ENCODE measurements at regions not wholly inside any gene's neighbourhood (a gene's known extent, or its start where the extent isn't known, plus 50 kb on each side); places are given as distances from the start of the nearest gene placed in this dataset.

DNA sequence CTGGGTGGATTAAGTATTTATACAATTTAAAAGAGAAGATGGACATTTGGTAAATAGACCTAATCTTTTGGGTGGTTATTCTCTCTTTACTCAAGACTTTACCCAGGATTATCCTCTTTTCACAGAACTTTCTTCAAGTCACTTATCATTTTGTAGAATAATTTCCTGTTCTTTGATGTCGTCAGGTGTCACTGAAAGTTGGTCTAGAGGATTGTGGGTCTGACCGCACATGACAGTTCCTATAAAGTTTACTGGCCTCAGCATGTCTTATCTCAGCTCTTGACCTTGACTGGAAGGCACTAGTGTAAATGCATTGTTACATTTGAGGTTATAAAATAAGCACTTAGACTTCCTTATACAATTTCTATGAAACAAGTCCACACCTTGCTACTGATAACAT, 139.9 kb upstream of the SLC4A4 start:
- no peak for DNase-seq
- Histone ChIP-seq H3K27ac (no peak overlapping the region), H3K9me3 (ENCODE audit: low read depth) (no peaks in the 10 kb centered on the region), H3K4me1 (ENCODE audit: insufficient read depth) (peaks cover 31% of the 10 kb centered on the region), H3K36me3 (ENCODE audit: low read depth) (no peaks in the 10 kb centered on the region), H3K4me2 (ENCODE audit: unreplicated experiment) (no peak overlapping the region), H2AFZ (no peak overlapping the region), H3K79me2 (ENCODE audit: insufficient read depth) (peaks cover 36% of the 10 kb centered on the region), H4K20me1 (ENCODE audit: insufficient read depth) (no peaks in the 10 kb centered on the region), H3K9ac (no peak overlapping the region), H3K27me3 (replicated peaks; ENCODE audit: insufficient read depth) (no peaks in the 10 kb centered on the region), H3K4me3 (no peak overlapping the region), H3F3A (ENCODE audit: insufficient read depth) (peaks cover 14% of the 10 kb centered on the region), H3K9me2 (ENCODE audit: insufficient read depth) (no peaks in the 10 kb centered on the region)
- no peak for TF ChIP-seq EZH2 (IDR thresholded peaks at IDR 0.05; ENCODE audit: insufficient read depth, poor library complexity, severe bottlenecking)
- no peak for TF ChIP-seq EZH2phosphoT487 (IDR thresholded peaks at IDR 0.05; ENCODE audit: insufficient read depth, low read depth)
- in situ Hi-C loops (cut with MboI) = no loop called here
- WGBS, 2 experiments (ENCODE audit: low coverage in 1 of 2, low lambda C conversion rate in 2 of 2, missing lambda C conversion rate in 2 of 2) = 97 to 100% methylated on average over 2 of the region's 2 CpGs

DNA sequence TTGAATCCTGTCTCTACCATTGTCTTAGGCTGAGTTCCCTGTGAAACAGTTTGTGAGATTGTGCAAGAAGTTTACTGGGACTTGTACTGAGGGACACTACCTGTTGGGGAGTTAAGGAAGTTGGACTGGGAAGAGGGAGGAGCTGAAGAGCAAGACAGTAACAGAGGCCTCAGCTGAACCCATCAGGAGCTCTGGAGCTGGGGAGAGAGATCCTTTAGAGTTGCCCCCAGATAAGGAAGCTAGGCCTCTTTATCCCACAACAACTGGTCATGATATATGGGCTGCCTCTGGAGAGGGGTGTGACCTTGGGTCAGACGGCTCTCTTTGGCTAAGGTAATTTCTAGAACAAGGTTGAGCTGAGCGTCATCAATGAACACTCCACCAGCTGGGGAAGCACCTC, 137.8 kb upstream of the SLC4A4 start:
- Histone ChIP-seq H3K9me3 (ENCODE audit: low read depth) (no peaks in the 10 kb centered on the region), H3K27ac (no peak overlapping the region), H3K4me3 (no peak overlapping the region), H4K20me1 (ENCODE audit: insufficient read depth) (no peaks in the 10 kb centered on the region), H3K4me1 (ENCODE audit: insufficient read depth) (peaks cover 29% of the 10 kb centered on the region), H3F3A (ENCODE audit: insufficient read depth) (peaks cover 5% of the 10 kb centered on the region; the same call in 1 of the 2 replicates), H3K9ac (no peak overlapping the region), H3K36me3 (ENCODE audit: low read depth) (no peaks in the 10 kb centered on the region), H3K4me2 (ENCODE audit: unreplicated experiment) (no peak overlapping the region), H3K79me2 (ENCODE audit: insufficient read depth) (peaks cover 33% of the 10 kb centered on the region; the same call in 1 of the 2 replicates), H3K27me3 (replicated peaks; ENCODE audit: insufficient read depth) (no peaks in the 10 kb centered on the region), H3K9me2 (ENCODE audit: insufficient read depth) (no peaks in the 10 kb centered on the region), H2AFZ (no peak overlapping the region)
- TF ChIP-seq EZH2phosphoT487 (IDR thresholded peaks at IDR 0.05; ENCODE audit: insufficient read depth, low read depth) (no peak), EZH2 (IDR thresholded peaks at IDR 0.05; ENCODE audit: insufficient read depth, poor library complexity, severe bottlenecking) (no peak)
- 71 to 83% methylated on average over 2 of the region's 2 CpGs for WGBS, 2 experiments (ENCODE audit: low coverage in 1 of 2, low lambda C conversion rate in 2 of 2, missing lambda C conversion rate in 2 of 2)
- in situ Hi-C loops (cut with MboI) = no loop called here
- no peak for DNase-seq

DNA sequence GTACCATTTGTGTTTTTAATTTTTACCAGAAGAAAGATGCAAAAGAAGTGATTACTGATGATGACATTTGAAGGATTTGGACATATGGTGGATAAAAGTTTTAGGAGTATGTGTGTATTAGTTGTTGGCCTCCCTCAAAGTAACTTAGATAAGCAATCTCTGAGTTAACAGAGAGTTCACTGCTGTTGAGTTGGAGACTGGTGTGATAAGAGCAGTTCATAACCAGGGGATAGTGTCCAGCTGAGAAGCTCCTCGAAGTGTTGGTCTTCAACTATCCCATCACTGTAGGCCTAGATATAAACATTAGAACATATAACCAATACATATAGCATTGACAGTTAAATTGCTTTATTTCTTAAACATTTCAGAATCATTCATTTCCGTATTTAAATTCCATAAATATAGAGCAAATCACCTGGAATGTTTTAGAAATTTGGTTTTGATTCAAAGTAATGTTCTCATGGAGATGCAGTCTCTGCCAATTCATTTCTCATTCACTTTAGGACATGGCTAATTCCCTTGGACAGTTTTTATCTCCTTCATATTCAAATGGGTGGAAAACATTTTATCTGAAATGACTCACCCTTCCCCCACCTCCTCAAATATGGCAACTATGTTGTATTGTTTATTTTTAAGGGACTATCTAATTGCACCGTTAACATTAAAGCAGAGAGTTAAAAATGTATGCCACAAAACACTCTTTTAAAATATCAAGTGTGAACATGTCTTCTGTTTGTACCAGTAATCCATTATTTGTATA, 136.8 kb upstream of the SLC4A4 start:
- H4K20me1 ChIP-seq (ENCODE audit: insufficient read depth) = no peaks in the 10 kb centered on the region
- H3K9me2 ChIP-seq (ENCODE audit: insufficient read depth) = no peaks in the 10 kb centered on the region
- H3F3A ChIP-seq (ENCODE audit: insufficient read depth) = no peaks in the 10 kb centered on the region
- in situ Hi-C loops (cut with MboI) = no loop called here
- no peak overlapping the region for H3K4me2 ChIP-seq (ENCODE audit: unreplicated experiment)
- no peak overlapping the region for H3K9ac ChIP-seq
- peaks cover 32% of the 10 kb centered on the region for H3K4me1 ChIP-seq (ENCODE audit: insufficient read depth)
- no peak overlapping the region for H2AFZ ChIP-seq
- H3K27ac ChIP-seq = no peak overlapping the region
- no peaks in the 10 kb centered on the region for H3K9me3 ChIP-seq (ENCODE audit: low read depth)
- DNase-seq = no peak
- no peaks in the 10 kb centered on the region for H3K36me3 ChIP-seq (ENCODE audit: low read depth)
- TF ChIP-seq EZH2 (IDR thresholded peaks at IDR 0.05; ENCODE audit: insufficient read depth, poor library complexity, severe bottlenecking) (no peak), EZH2phosphoT487 (IDR thresholded peaks at IDR 0.05; ENCODE audit: insufficient read depth, low read depth) (no peak)
- peaks cover 33% of the 10 kb centered on the region; the same call in 1 of the 2 replicates for H3K79me2 ChIP-seq (ENCODE audit: insufficient read depth)
- no peaks in the 10 kb centered on the region for H3K27me3 ChIP-seq (replicated peaks; ENCODE audit: insufficient read depth)
- no peak overlapping the region for H3K4me3 ChIP-seq
- WGBS, 2 experiments (ENCODE audit: low coverage in 1 of 2, low lambda C conversion rate in 2 of 2, missing lambda C conversion rate in 2 of 2) = 57 to 61% methylated on average over 3 of the region's 3 CpGs

DNA sequence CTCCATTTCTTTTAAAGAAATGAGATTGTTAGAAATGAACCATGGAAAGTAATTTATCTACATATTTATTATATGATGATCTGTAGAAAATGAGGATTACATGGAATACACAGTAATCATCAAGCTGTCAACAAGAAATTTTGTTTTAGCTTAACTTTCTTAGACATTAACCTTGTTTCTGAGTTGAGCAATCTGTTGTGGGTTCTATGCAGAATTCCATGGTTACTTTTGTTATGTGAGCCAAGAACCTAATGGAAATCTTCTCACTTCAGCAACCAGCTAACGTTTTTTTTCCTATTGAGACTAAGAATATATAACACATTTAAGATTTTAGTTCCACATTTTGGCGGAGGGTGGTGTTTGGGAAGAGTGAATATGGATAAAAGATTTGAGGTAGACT, 136.1 kb upstream of the SLC4A4 start:
- peaks cover 31% of the 10 kb centered on the region; the same call in 1 of the 2 replicates for H3K79me2 ChIP-seq (ENCODE audit: insufficient read depth)
- TF ChIP-seq EZH2 (IDR thresholded peaks at IDR 0.05; ENCODE audit: insufficient read depth, poor library complexity, severe bottlenecking) (no peak), EZH2phosphoT487 (IDR thresholded peaks at IDR 0.05; ENCODE audit: insufficient read depth, low read depth) (no peak)
- no peak overlapping the region for H2AFZ ChIP-seq
- H3K4me1 ChIP-seq (ENCODE audit: insufficient read depth) = peaks cover 39% of the 10 kb centered on the region
- H3K4me3 ChIP-seq = no peak overlapping the region
- no peak overlapping the region for H3K4me2 ChIP-seq (ENCODE audit: unreplicated experiment)
- in situ Hi-C loops (cut with MboI) = no loop called here
- H3K9ac ChIP-seq = no peak overlapping the region
- H3K27me3 ChIP-seq (replicated peaks; ENCODE audit: insufficient read depth) = no peaks in the 10 kb centered on the region
- no peaks in the 10 kb centered on the region for H3F3A ChIP-seq (ENCODE audit: insufficient read depth)
- H3K9me3 ChIP-seq (ENCODE audit: low read depth) = no peaks in the 10 kb centered on the region
- no peaks in the 10 kb centered on the region for H3K9me2 ChIP-seq (ENCODE audit: insufficient read depth)
- peak; percentile 43 for DNase-seq
- no peak overlapping the region for H3K27ac ChIP-seq
- H3K36me3 ChIP-seq (ENCODE audit: low read depth) = no peaks in the 10 kb centered on the region
- WGBS, 2 experiments (ENCODE audit: low coverage in 1 of 2, low lambda C conversion rate in 2 of 2, missing lambda C conversion rate in 2 of 2) = 51 to 52% methylated on average over 2 of the region's 2 CpGs
- no peaks in the 10 kb centered on the region for H4K20me1 ChIP-seq (ENCODE audit: insufficient read depth)

Data from GM23248 (cell line).